ENCODE measurements at regions not wholly inside any gene's neighbourhood (a gene's known extent, or its start where the extent isn't known, plus 50 kb on each side); places are given as distances from the start of the nearest gene placed in this dataset.

DNA sequence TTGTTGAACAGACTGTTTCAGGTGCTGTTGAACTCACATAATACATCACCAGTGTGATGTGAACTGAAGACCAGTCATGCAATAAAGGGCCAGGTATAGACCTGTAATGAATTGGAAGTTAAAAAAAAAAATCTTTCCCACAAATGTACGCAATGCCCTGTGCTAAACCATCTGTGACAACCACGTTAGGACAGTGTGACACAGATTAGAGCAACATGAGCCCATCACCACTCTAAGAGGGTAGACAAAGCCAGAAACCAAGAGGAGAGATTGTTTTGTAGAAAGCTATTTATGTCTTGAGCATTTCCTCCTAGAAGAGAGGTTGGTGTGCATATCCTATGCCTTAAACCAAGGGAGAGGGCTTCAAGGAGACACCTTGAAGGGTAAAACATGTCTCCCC is 77.0 kb upstream of the BEND6 start:
- Histone ChIP-seq H3K9ac (ENCODE audit: extremely low read depth, low read length, poor library complexity, severe bottlenecking) (no peak overlapping the region), H3K27ac (ENCODE audit: low read depth, low read length) (no peak overlapping the region), H3K4me1 (ENCODE audit: control insufficient read depth, insufficient read depth, low read length) (no peaks in the 10 kb centered on the region), H3K4me3 (ENCODE audit: low read length) (no peak overlapping the region), H3K27me3 (ENCODE audit: control insufficient read depth, insufficient read depth, low read length, poor library complexity, severe bottlenecking) (peaks cover 17% of the 10 kb centered on the region), H3K9me3 (ENCODE audit: control insufficient read depth, low read length) (no peaks in the 10 kb centered on the region), H3K36me3 (ENCODE audit: control insufficient read depth, insufficient read depth, low read length) (no peaks in the 10 kb centered on the region)
- Mint-ChIP-seq H3K27ac (no peak overlapping the region), H3K27me3 (ENCODE audit: insufficient read depth) (peaks cover 10% of the 10 kb centered on the region), H3K36me3 (ENCODE audit: low read depth) (no peaks in the 10 kb centered on the region), H3K4me3 (no peak overlapping the region), H3K4me1 (no peaks in the 10 kb centered on the region), H3K9me3 (no peaks in the 10 kb centered on the region)
- WGBS, 2 experiments (ENCODE audit: insufficient coverage in 1 of 2, insufficient read length in 1 of 2): 93 to 100% methylated on average over 2 of the region's 2 CpGs
- DNase-seq: no peak
- TF ChIP-seq, protein P1, sequence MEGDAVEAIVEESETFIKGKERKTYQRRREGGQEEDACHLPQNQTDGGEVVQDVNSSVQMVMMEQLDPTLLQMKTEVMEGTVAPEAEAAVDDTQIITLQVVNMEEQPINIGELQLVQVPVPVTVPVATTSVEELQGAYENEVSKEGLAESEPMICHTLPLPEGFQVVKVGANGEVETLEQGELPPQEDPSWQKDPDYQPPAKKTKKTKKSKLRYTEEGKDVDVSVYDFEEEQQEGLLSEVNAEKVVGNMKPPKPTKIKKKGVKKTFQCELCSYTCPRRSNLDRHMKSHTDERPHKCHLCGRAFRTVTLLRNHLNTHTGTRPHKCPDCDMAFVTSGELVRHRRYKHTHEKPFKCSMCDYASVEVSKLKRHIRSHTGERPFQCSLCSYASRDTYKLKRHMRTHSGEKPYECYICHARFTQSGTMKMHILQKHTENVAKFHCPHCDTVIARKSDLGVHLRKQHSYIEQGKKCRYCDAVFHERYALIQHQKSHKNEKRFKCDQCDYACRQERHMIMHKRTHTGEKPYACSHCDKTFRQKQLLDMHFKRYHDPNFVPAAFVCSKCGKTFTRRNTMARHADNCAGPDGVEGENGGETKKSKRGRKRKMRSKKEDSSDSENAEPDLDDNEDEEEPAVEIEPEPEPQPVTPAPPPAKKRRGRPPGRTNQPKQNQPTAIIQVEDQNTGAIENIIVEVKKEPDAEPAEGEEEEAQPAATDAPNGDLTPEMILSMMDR (conservative IDR thresholded peaks at IDR 0.05): no peak

DNA sequence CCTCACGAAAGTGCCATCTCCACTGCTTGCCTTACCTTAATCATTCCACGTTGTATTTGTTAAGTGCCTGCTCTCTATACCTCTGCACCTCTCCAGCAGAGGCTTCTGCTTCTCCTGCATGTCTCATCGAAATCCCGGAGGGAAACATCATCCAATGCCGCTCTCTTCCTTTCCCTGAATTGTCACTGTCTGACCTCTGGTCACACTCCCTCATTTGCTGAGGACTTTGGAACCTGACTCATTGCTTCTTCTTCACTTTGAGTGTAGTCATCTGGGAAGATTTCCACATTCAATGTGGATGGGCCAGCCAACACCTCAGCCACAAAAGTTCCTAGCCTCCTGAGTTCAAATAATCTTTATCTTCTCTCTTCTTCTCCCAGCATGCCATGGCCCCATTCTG is 78.9 kb upstream of the BEND6 start:
- H3K27me3 Mint-ChIP-seq (ENCODE audit: insufficient read depth): peaks cover 5% of the 10 kb centered on the region
- TF ChIP-seq, protein P1 (conservative IDR thresholded peaks at IDR 0.05): no peak
- Histone ChIP-seq H3K36me3 (ENCODE audit: control insufficient read depth, insufficient read depth, low read length) (no peaks in the 10 kb centered on the region), H3K27ac (ENCODE audit: low read depth, low read length) (no peak overlapping the region), H3K4me1 (ENCODE audit: control insufficient read depth, insufficient read depth, low read length) (no peaks in the 10 kb centered on the region), H3K9me3 (ENCODE audit: control insufficient read depth, low read length) (no peaks in the 10 kb centered on the region), H3K9ac (ENCODE audit: extremely low read depth, low read length, poor library complexity, severe bottlenecking) (no peak overlapping the region), H3K27me3 (ENCODE audit: control insufficient read depth, insufficient read depth, low read length, poor library complexity, severe bottlenecking) (peaks cover 17% of the 10 kb centered on the region), H3K4me3 (ENCODE audit: low read length) (no peak overlapping the region)
- H3K4me3 Mint-ChIP-seq: no peak overlapping the region
- H3K27ac Mint-ChIP-seq: no peak overlapping the region
- H3K9me3 Mint-ChIP-seq: no peaks in the 10 kb centered on the region
- H3K4me1 Mint-ChIP-seq: no peaks in the 10 kb centered on the region
- no peaks in the 10 kb centered on the region for H3K36me3 Mint-ChIP-seq (ENCODE audit: low read depth)
- no peak for DNase-seq
- 94 to 98% methylated on average over 5 of the region's 5 CpGs for WGBS, 2 experiments (ENCODE audit: insufficient coverage in 1 of 2, insufficient read length in 1 of 2)

DNA sequence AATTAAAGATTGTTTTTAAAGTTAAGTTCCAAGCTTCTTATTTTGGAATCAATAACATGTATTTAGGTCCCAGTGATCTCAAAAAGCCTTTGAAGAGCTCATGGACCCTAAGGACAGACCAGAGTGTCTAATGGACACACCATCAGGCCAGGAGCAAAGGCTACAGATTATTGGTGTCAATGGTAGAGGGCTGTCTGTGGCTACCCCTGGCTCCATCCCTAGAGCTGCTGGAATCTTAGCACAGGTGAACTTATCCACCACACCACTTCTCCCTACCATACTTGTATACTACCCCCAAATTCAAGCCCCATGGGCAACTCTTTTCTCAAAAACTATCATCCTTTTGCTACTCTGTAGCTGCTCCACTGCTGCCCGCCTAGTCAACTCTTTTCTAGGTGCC is 79.4 kb upstream of the BEND6 start:
- no peak overlapping the region for H3K9ac ChIP-seq (ENCODE audit: extremely low read depth, low read length, poor library complexity, severe bottlenecking)
- 88 to 93% methylated on average over 1 of the region's 1 CpG for WGBS, 2 experiments (ENCODE audit: insufficient coverage in 1 of 2, insufficient read length in 1 of 2)

More for the DNA sequence above, 79.4 kb upstream of the BEND6 start:
- Histone ChIP-seq H3K27ac (ENCODE audit: low read depth, low read length) (no peak overlapping the region), H3K9me3 (ENCODE audit: control insufficient read depth, low read length) (no peaks in the 10 kb centered on the region), H3K4me3 (ENCODE audit: low read length) (no peak overlapping the region), H3K27me3 (ENCODE audit: control insufficient read depth, insufficient read depth, low read length, poor library complexity, severe bottlenecking) (peaks cover 17% of the 10 kb centered on the region), H3K36me3 (ENCODE audit: control insufficient read depth, insufficient read depth, low read length) (no peaks in the 10 kb centered on the region), H3K4me1 (ENCODE audit: control insufficient read depth, insufficient read depth, low read length) (no peaks in the 10 kb centered on the region)
- H3K36me3 Mint-ChIP-seq (ENCODE audit: low read depth): no peaks in the 10 kb centered on the region
- no peaks in the 10 kb centered on the region for H3K4me1 Mint-ChIP-seq
- no peak for DNase-seq
- H3K9me3 Mint-ChIP-seq: no peaks in the 10 kb centered on the region
- H3K27ac Mint-ChIP-seq: no peak overlapping the region
- H3K27me3 Mint-ChIP-seq (ENCODE audit: insufficient read depth): peaks cover 5% of the 10 kb centered on the region
- TF ChIP-seq, protein P1 (conservative IDR thresholded peaks at IDR 0.05): no peak
- H3K4me3 Mint-ChIP-seq: no peak overlapping the region
